WTC11 (cell line): ENCODE measurements at regions not wholly inside any gene's neighbourhood (a gene's known extent, or its start where the extent isn't known, plus 50 kb on each side); places are given as distances from the start of the nearest gene placed in this dataset.

Source experiments
- ATAC-seq: fragments of 200-7000 bp; cut with Tn5 transposase; 2 replicates; pipeline ENCODE4 v1.10.0; 2021; ENCODE audit warnings: mild to moderate bottlenecking, moderate library complexity
- CTCF ChIA-PET: fragments of 300-600 bp; sonication (Branson Sonifier 250); formaldehyde crosslinking; loops from one replicate; lab custom pipeline; 2021; ENCODE audit warnings: antibody characterized with exemption; lab: Charles Lee
- POLR2A ChIA-PET: fragments of 350-600 bp; sonication (Branson Sonifier 250); formaldehyde crosslinking; loops from one replicate; lab custom pipeline; 2021; ENCODE audit warnings: antibody characterized with exemption; lab: Charles Lee
- DNase-seq: peaks from one replicate; pipeline ENCODE4 v3.0.0; 2021; ENCODE audit warnings: low spot score
- H3K27ac Mint-ChIP-seq: 2 replicates; pipeline ENCODE4 v1.8.0; 2021; ENCODE audit warnings: mixed read lengths
- H3K27me3 Mint-ChIP-seq: 2 replicates; pipeline ENCODE4 v1.8.0; 2021; ENCODE audit warnings: low read depth, mild to moderate bottlenecking, moderate library complexity, mixed read lengths
- H3K36me3 Mint-ChIP-seq: 2 replicates; pipeline ENCODE4 v1.8.0; 2021; ENCODE audit warnings: mixed read lengths
- H3K4me1 Mint-ChIP-seq: 2 replicates; pipeline ENCODE4 v1.8.0; 2022; ENCODE audit warnings: mixed read lengths
- H3K4me3 Mint-ChIP-seq: 2 replicates; pipeline ENCODE4 v1.8.0; 2021; ENCODE audit warnings: mild to moderate bottlenecking, moderate library complexity, mixed read lengths
- H3K9me3 Mint-ChIP-seq: 2 replicates; pipeline ENCODE4 v1.8.0; 2021; ENCODE audit warnings: mixed read lengths
- AR ChIP-seq: fragments of 250-450 bp; sonication (Bioruptor Pico); IDR thresholded peaks from 2 replicates; pipeline ENCODE4 v1.9.0; 2021; ENCODE audit warnings: mild to moderate bottlenecking
- ATF3 ChIP-seq: sonication (generic); formaldehyde crosslinking; conservative IDR thresholded peaks from 2 replicates; pipeline ENCODE4 v1.8.1; 2022; ENCODE audit warnings: mild to moderate bottlenecking, missing genetic modification reagents
- GRHL2 ChIP-seq: fragments of 250-450 bp; sonication (Bioruptor Pico); IDR thresholded peaks from 2 replicates; pipeline ENCODE4 v1.8.0; 2022; ENCODE audit warnings: mild to moderate bottlenecking, moderate library complexity; ENCODE audit not compliant: insufficient replicate concordance, severe bottlenecking
- NR1H2 ChIP-seq: sonication (generic); formaldehyde crosslinking; IDR thresholded peaks from 2 replicates; pipeline ENCODE4 v1.9.0; 2021; ENCODE audit warnings: mild to moderate bottlenecking, moderate library complexity, missing genetic modification reagents
- NR3C1 ChIP-seq: sonication (generic); formaldehyde crosslinking; conservative IDR thresholded peaks from 2 replicates; pipeline ENCODE4 v1.8.1; 2023; ENCODE audit warnings: low read depth, mild to moderate bottlenecking, missing genetic modification reagents
- OVOL2 ChIP-seq: fragments of 250-450 bp; sonication (Bioruptor Pico); IDR thresholded peaks from 2 replicates; pipeline ENCODE4 v1.9.0; 2021; ENCODE audit warnings: mild to moderate bottlenecking, borderline replicate concordance
- PRRX2 ChIP-seq: fragments of 250-450 bp; sonication (Bioruptor Pico); IDR thresholded peaks from 2 replicates; pipeline ENCODE4 v1.8.0; 2021; ENCODE audit warnings: mild to moderate bottlenecking
- SMAD3 ChIP-seq: sonication (generic); formaldehyde crosslinking; IDR thresholded peaks from 2 replicates; pipeline ENCODE4 v1.8.0; 2022; ENCODE audit warnings: missing genetic modification reagents, mild to moderate bottlenecking, borderline replicate concordance
- STAT6 ChIP-seq: sonication (generic); formaldehyde crosslinking; conservative IDR thresholded peaks from 2 replicates; pipeline ENCODE4 v1.8.1; 2023; ENCODE audit warnings: mild to moderate bottlenecking, low read depth, missing genetic modification reagents, moderate library complexity
- ZNF317 ChIP-seq: sonication (generic); formaldehyde crosslinking; IDR thresholded peaks from 2 replicates; pipeline ENCODE4 v1.8.1; 2023; ENCODE audit warnings: low read depth, mild to moderate bottlenecking, moderate library complexity, missing genetic modification reagents, borderline replicate concordance
- ZNF396 ChIP-seq: fragments of 250-450 bp; sonication (Bioruptor Pico); IDR thresholded peaks from 2 replicates; pipeline ENCODE4 v1.8.0; 2021; ENCODE audit warnings: mild to moderate bottlenecking, moderate library complexity, borderline replicate concordance
- ZNF423 ChIP-seq: fragments of 250-450 bp; sonication (Bioruptor Pico); IDR thresholded peaks from 2 replicates; pipeline ENCODE4 v2.1.2; 2022; ENCODE audit warnings: mild to moderate bottlenecking, moderate library complexity
- ZSCAN18 ChIP-seq: fragments of 250-450 bp; sonication (Bioruptor Pico); IDR thresholded peaks from 2 replicates; pipeline ENCODE4 v2.1.2; 2022; ENCODE audit warnings: mild to moderate bottlenecking, moderate library complexity
- TF ChIP-seq, protein P1 (sequence below): sonication (generic); formaldehyde crosslinking; IDR thresholded peaks from 2 replicates; pipeline ENCODE4 v1.8.1; 2023; ENCODE audit warnings: mild to moderate bottlenecking, missing genetic modification reagents, moderate library complexity
- TF ChIP-seq, protein P2 (sequence below): sonication (generic); formaldehyde crosslinking; IDR thresholded peaks from 2 replicates; pipeline ENCODE4 v1.8.1; 2022; ENCODE audit warnings: low read depth, mild to moderate bottlenecking, moderate library complexity, missing genetic modification reagents, borderline replicate concordance
- TF ChIP-seq, protein P3 (sequence below): sonication (generic); formaldehyde crosslinking; IDR thresholded peaks from 2 replicates; pipeline ENCODE4 v1.8.1; 2022; ENCODE audit warnings: mild to moderate bottlenecking, missing genetic modification reagents, moderate library complexity, borderline replicate concordance
- TF ChIP-seq, protein P4 (sequence below): fragments of 250-450 bp; sonication (Bioruptor Pico); IDR thresholded peaks from 2 replicates; pipeline ENCODE4 v1.9.0; 2021; ENCODE audit warnings: mild to moderate bottlenecking

- DNase-seq = no peak
- Mint-ChIP-seq H3K9me3 (peaks cover 7% of the 10 kb centered on the region; the same call in 1 of the 2 replicates), H3K27ac (no peak overlapping the region), H3K4me3 (no peak overlapping the region), H3K36me3 (0 out of 2 replicates have a peak, but pooled peaks cover 2% of the 10 kb centered on the region), H3K4me1 (no peaks in the 10 kb centered on the region), H3K27me3 (no peaks in the 10 kb centered on the region)
- POLR2A ChIA-PET = no interaction called here
- CTCF ChIA-PET = no interaction called here
- no peak for ATAC-seq
- TF ChIP-seq, protein P1, sequence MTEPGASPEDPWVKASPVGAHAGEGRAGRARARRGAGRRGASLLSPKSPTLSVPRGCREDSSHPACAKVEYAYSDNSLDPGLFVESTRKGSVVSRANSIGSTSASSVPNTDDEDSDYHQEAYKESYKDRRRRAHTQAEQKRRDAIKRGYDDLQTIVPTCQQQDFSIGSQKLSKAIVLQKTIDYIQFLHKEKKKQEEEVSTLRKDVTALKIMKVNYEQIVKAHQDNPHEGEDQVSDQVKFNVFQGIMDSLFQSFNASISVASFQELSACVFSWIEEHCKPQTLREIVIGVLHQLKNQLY (CRISPR knock-in tag) = no peak
- no peak for TF ChIP-seq ZNF317 (CRISPR knock-in tag)
- TF ChIP-seq ATF3 (CRISPR knock-in tag) = no peak
- TF ChIP-seq ZNF396 (CRISPR knock-in tag) = no peak
- no peak for TF ChIP-seq PRRX2 (CRISPR knock-in tag)
- no peak for TF ChIP-seq OVOL2 (CRISPR knock-in tag)
- TF ChIP-seq AR (CRISPR knock-in tag) = no peak
- no peak for TF ChIP-seq ZSCAN18
- TF ChIP-seq NR1H2 (CRISPR knock-in tag) = no peak
- TF ChIP-seq, protein P2, sequence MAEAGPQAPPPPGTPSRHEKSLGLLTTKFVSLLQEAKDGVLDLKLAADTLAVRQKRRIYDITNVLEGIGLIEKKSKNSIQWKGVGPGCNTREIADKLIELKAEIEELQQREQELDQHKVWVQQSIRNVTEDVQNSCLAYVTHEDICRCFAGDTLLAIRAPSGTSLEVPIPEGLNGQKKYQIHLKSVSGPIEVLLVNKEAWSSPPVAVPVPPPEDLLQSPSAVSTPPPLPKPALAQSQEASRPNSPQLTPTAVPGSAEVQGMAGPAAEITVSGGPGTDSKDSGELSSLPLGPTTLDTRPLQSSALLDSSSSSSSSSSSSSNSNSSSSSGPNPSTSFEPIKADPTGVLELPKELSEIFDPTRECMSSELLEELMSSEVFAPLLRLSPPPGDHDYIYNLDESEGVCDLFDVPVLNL = no peak
- TF ChIP-seq NR3C1 (CRISPR knock-in tag) = no peak
- TF ChIP-seq, protein P3, sequence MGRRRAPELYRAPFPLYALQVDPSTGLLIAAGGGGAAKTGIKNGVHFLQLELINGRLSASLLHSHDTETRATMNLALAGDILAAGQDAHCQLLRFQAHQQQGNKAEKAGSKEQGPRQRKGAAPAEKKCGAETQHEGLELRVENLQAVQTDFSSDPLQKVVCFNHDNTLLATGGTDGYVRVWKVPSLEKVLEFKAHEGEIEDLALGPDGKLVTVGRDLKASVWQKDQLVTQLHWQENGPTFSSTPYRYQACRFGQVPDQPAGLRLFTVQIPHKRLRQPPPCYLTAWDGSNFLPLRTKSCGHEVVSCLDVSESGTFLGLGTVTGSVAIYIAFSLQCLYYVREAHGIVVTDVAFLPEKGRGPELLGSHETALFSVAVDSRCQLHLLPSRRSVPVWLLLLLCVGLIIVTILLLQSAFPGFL (CRISPR knock-in tag) = no peak
- TF ChIP-seq GRHL2 (CRISPR knock-in tag) = no peak
- TF ChIP-seq ZNF423 (CRISPR knock-in tag) = no peak
- TF ChIP-seq, protein P4, sequence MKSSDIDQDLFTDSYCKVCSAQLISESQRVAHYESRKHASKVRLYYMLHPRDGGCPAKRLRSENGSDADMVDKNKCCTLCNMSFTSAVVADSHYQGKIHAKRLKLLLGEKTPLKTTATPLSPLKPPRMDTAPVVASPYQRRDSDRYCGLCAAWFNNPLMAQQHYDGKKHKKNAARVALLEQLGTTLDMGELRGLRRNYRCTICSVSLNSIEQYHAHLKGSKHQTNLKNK = no peak
- TF ChIP-seq SMAD3 = no peak
- TF ChIP-seq STAT6 (CRISPR knock-in tag) = no peak
These were observed 1925.9 kb upstream of the LRRTM1 start for GRCh38 chr2:82230406-82230805.
